NCI-H1092 (cell line): ENCODE measurements at regions not wholly inside any gene's neighbourhood (a gene's known extent, or its start where the extent isn't known, plus 50 kb on each side); places are given as distances from the start of the nearest gene placed in this dataset.
"Not testable (repeated sequence)": the region's sequence is repeated elsewhere in the genome, so short reads cannot be mapped to it uniquely, and the experiment has no call there.

Source experiments
- DNase-seq: peaks from one replicate; lab custom pipeline; 2025; lab: John Stamatoyannopoulos, UW

GRCh38 chr2:150107170-150107569 is 380.3 kb downstream of the RND3 start:
- no peak for DNase-seq

GRCh38 chr2:150101947-150102346 is 385.5 kb downstream of the RND3 start:
- no peak for DNase-seq

- no peak for DNase-seq
Observed at GRCh38 chr2:150100834-150101233, 386.6 kb downstream of the RND3 start.

GRCh38 chr2:150100336-150100735 is 387.1 kb downstream of the RND3 start:
- no peak for DNase-seq

GRCh38 chr2:150099805-150100204 is 387.7 kb downstream of the RND3 start:
- no peak for DNase-seq

- no peak for DNase-seq
Observed at GRCh38 chr2:150097901-150098531, 389.5 kb downstream of the RND3 start.

GRCh38 chr2:150097402-150097801 is 390.1 kb downstream of the RND3 start:
- no peak for DNase-seq

GRCh38 chr2:150095361-150096095 is 391.9 kb downstream of the RND3 start:
- DNase-seq = no peak

- no peak for DNase-seq
Observed at GRCh38 chr2:150091846-150092245, 395.6 kb downstream of the RND3 start.

- DNase-seq = no peak
Observed at GRCh38 chr2:150090031-150090430, 397.4 kb downstream of the RND3 start.

- no peak for DNase-seq
Observed at GRCh38 chr2:150088538-150088937, 398.9 kb downstream of the RND3 start.

GRCh38 chr2:150085478-150085877 is 402.0 kb downstream of the RND3 start:
- DNase-seq = no peak

GRCh38 chr2:150081775-150082481 is 405.5 kb downstream of the RND3 start:
- DNase-seq = no peak

GRCh38 chr2:150076281-150076680 is 411.2 kb downstream of the RND3 start:
- DNase-seq = no peak

- DNase-seq = no peak
Observed at GRCh38 chr2:150075831-150076230, 411.6 kb downstream of the RND3 start.

- no peak for DNase-seq
Observed at GRCh38 chr2:150066490-150066889, 421.0 kb downstream of the RND3 start.

GRCh38 chr2:150063931-150064548 is 423.4 kb downstream of the RND3 start:
- no peak for DNase-seq

GRCh38 chr2:150063432-150063889 is 424.0 kb downstream of the RND3 start:
- no peak for DNase-seq

GRCh38 chr2:150062416-150062815 is 425.1 kb downstream of the RND3 start:
- DNase-seq = no peak

- DNase-seq = no peak
Observed at GRCh38 chr2:150060341-150060740, 427.1 kb downstream of the RND3 start.

GRCh38 chr2:150059676-150060075 is 427.8 kb downstream of the RND3 start:
- DNase-seq = not testable (repeated sequence)

GRCh38 chr2:150052457-150052856 is 435.0 kb downstream of the RND3 start:
- no peak for DNase-seq

- no peak for DNase-seq
Observed at GRCh38 chr2:150051004-150051403, 436.5 kb downstream of the RND3 start.
